ENCODE measurements at regions not wholly inside any gene's neighbourhood (a gene's known extent, or its start where the extent isn't known, plus 50 kb on each side); places are given as distances from the start of the nearest gene placed in this dataset.

GRCh38 chr1:69246710-69247109, 321.0 kb upstream of the LRRC7 start:
- TF ChIP-seq, protein P1, sequence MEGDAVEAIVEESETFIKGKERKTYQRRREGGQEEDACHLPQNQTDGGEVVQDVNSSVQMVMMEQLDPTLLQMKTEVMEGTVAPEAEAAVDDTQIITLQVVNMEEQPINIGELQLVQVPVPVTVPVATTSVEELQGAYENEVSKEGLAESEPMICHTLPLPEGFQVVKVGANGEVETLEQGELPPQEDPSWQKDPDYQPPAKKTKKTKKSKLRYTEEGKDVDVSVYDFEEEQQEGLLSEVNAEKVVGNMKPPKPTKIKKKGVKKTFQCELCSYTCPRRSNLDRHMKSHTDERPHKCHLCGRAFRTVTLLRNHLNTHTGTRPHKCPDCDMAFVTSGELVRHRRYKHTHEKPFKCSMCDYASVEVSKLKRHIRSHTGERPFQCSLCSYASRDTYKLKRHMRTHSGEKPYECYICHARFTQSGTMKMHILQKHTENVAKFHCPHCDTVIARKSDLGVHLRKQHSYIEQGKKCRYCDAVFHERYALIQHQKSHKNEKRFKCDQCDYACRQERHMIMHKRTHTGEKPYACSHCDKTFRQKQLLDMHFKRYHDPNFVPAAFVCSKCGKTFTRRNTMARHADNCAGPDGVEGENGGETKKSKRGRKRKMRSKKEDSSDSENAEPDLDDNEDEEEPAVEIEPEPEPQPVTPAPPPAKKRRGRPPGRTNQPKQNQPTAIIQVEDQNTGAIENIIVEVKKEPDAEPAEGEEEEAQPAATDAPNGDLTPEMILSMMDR (IDR thresholded peaks at IDR 0.05; ENCODE audit: insufficient read depth, missing control alignments): no peak
- no peak for FAIRE-seq
- no peak for DNase-seq (ENCODE audit: insufficient read length, low spot score)

- TF ChIP-seq, protein P1 (IDR thresholded peaks at IDR 0.05; ENCODE audit: insufficient read depth, missing control alignments): no peak
- FAIRE-seq (no peak), DNase-seq (ENCODE audit: insufficient read length, low spot score) (no peak)
Observed at GRCh38 chr1:69252696-69253095, 315.0 kb upstream of the LRRC7 start.

- FAIRE-seq: no peak
- TF ChIP-seq, protein P1 (IDR thresholded peaks at IDR 0.05; ENCODE audit: insufficient read depth, missing control alignments): no peak
- no peak for DNase-seq (ENCODE audit: insufficient read length, low spot score)
Observed at GRCh38 chr1:69256036-69256435, 311.7 kb upstream of the LRRC7 start.

DNA sequence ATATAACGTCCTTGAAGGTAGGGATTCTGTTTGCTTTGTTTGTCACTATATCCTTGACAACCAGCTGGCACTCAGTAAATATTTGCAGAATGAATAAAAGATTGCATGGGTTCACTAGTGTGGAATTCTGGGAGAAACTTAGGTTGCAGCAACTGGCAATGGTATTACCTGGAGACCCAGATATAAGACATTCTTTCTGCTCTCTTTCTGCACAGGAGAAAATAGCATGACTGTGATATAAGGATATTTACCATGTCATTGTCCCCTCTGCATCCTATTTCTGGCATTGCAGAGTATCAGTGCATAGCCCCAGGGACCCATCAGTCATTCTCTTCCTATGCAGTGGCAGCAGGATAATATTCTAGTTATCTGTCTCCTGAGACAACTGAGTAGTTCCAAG, 308.9 kb upstream of the LRRC7 start:
- DNase-seq (ENCODE audit: insufficient read length, low spot score) (no peak), FAIRE-seq (no peak)
- TF ChIP-seq, protein P1 (IDR thresholded peaks at IDR 0.05; ENCODE audit: insufficient read depth, missing control alignments): no peak

DNA sequence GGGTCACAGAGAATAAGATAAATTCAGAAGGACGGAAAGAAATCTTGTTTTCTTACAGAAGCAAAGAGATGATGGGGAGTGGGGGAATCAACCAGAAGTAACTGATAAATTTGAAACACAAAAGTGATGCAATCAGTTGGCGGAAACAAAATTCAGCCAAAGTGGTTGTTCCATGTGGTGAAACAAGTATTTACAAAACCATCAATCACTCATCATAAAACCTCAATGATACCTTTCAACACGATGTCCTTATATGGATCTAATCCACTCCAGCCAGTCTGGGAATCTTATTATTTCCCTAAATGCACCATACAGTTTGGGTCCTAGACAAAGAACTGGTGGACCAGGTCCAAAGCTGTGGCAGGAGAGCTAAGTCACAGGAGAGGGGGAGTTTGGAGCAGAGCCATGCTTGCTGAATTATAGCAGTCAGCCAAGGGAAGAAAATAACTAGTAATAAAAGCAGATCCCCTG, 303.8 kb upstream of the LRRC7 start:
- TF ChIP-seq, protein P1 (IDR thresholded peaks at IDR 0.05; ENCODE audit: insufficient read depth, missing control alignments): no peak
- DNase-seq (ENCODE audit: insufficient read length, low spot score) (no peak), FAIRE-seq (no peak)

DNA sequence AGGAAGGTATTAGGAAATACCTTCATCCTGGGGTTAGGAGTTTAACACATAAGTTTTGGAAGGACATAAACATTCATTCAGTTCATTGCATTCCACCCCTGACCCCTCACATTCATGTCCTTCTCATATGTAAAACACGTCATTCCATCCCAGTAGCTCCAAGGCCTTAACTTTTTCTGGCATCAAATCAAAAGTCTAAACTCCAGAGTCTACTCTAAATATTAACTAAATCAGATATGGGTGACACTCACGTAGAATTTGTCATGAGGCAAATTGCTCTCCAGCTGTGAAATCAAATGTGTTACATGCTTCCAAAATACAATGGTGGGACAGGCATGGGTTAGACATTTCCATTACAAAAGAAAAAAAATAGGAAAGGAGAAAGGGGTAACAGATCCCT, 298.2 kb upstream of the LRRC7 start:
- DNase-seq (ENCODE audit: insufficient read length, low spot score) (no peak), FAIRE-seq (no peak)
- TF ChIP-seq, protein P1 (IDR thresholded peaks at IDR 0.05; ENCODE audit: insufficient read depth, missing control alignments): no peak

GRCh38 chr1:69271587-69272125, 296.1 kb upstream of the LRRC7 start:
- no peak for DNase-seq (ENCODE audit: insufficient read length, low spot score)
- TF ChIP-seq, protein P1 (IDR thresholded peaks at IDR 0.05; ENCODE audit: insufficient read depth, missing control alignments): no peak
- FAIRE-seq: no peak

All from D721Med (cell line).